MM.1S (cell line): ENCODE measurements at regions not wholly inside any gene's neighbourhood (a gene's known extent, or its start where the extent isn't known, plus 50 kb on each side); places are given as distances from the start of the nearest gene placed in this dataset.

ENCODE experiments used
- DNase-seq: peaks from one replicate; pipeline ENCODE4 v3.0.0-alpha.2; 2015
- H2AFZ ChIP-seq: fragments of 300-600 bp; sonication (generic); 2 replicates; pipeline ENCODE4 v1.6.0; 2016; ENCODE audit warnings: antibody characterized with exemption, low read length
- H3F3A ChIP-seq: fragments of 300-600 bp; sonication (generic); 2 replicates; pipeline ENCODE4 v1.6.1; 2016; ENCODE audit warnings: mild to moderate bottlenecking, antibody characterized with exemption, low read length, moderate library complexity, mixed read lengths; ENCODE audit not compliant: insufficient read depth
- H3K27ac ChIP-seq: fragments of 300-600 bp; sonication (generic); 2 replicates; pipeline ENCODE4 v1.5.1; 2016; ENCODE audit warnings: mild to moderate bottlenecking, low read length
- H3K27me3 ChIP-seq: fragments of 300-600 bp; sonication (generic); replicated peaks from 2 replicates; pipeline ENCODE4 v1.6.0; 2016; ENCODE audit warnings: low read length; ENCODE audit not compliant: insufficient read depth
- H3K36me3 ChIP-seq: fragments of 300-600 bp; sonication (generic); replicated peaks from 2 replicates; pipeline ENCODE4 v1.6.1; 2016; ENCODE audit warnings: mild to moderate bottlenecking, low read length, mixed read lengths; ENCODE audit not compliant: insufficient read depth
- H3K4me1 ChIP-seq: fragments of 300-600 bp; sonication (generic); 2 replicates; pipeline ENCODE4 v1.6.1; 2016; ENCODE audit warnings: low read length, mixed read lengths
- H3K4me2 ChIP-seq: fragments of 300-600 bp; sonication (generic); 2 replicates; pipeline ENCODE4 v1.6.0; 2016; ENCODE audit warnings: low read depth, low read length
- H3K4me3 ChIP-seq: fragments of 300-600 bp; sonication (generic); 2 replicates; pipeline ENCODE4 v1.5.1; 2016; ENCODE audit warnings: low read length, mixed read lengths
- H3K79me2 ChIP-seq: fragments of 300-600 bp; sonication (generic); 2 replicates; pipeline ENCODE4 v1.6.1; 2016; ENCODE audit warnings: mixed run types, low read length, mixed read lengths
- H3K9ac ChIP-seq: fragments of 300-600 bp; sonication (generic); 2 replicates; pipeline ENCODE4 v1.6.1; 2016; ENCODE audit warnings: low read length, mixed read lengths
- H3K9me2 ChIP-seq: fragments of 300-600 bp; sonication (generic); replicated peaks from 2 replicates; pipeline ENCODE4 v1.6.1; 2016; ENCODE audit warnings: mild to moderate bottlenecking, low read length, mixed read lengths; ENCODE audit not compliant: insufficient read depth
- H3K9me3 ChIP-seq: fragments of 300-600 bp; sonication (generic); replicated peaks from 2 replicates; pipeline ENCODE4 v1.6.1; 2016; ENCODE audit warnings: mild to moderate bottlenecking, low read length, mixed read lengths; ENCODE audit not compliant: insufficient read depth
- H4K20me1 ChIP-seq: fragments of 300-600 bp; sonication (generic); 2 replicates; pipeline ENCODE4 v1.6.1; 2016; ENCODE audit warnings: mild to moderate bottlenecking, low read length, moderate library complexity, mixed read lengths; ENCODE audit not compliant: insufficient read depth
- EZH2 ChIP-seq: fragments of 300-600 bp; sonication (generic); optimal IDR thresholded peaks from 2 replicates; pipeline ENCODE3; 2017; ENCODE audit warnings: low read depth, mild to moderate bottlenecking, antibody characterized with exemption, low read length, mixed read lengths
- EZH2phosphoT487 ChIP-seq: fragments of 300-600 bp; sonication (generic); IDR thresholded peaks from 2 replicates; pipeline ENCODE4 v1.6.1; 2018; ENCODE audit warnings: antibody characterized with exemption, low read length
- TF ChIP-seq, protein P1 (sequence below): fragments of 300-600 bp; sonication (generic); IDR thresholded peaks from 2 replicates; pipeline ENCODE4 v1.5.1; 2016; ENCODE audit warnings: antibody characterized with exemption, low read length, mixed read lengths

GRCh38 chr20:53713328-53714056 lies 119.9 kb upstream of the ZNF217 start:
- H3K27me3 ChIP-seq, result no peaks in the 10 kb centered on the region
- TF ChIP-seq, protein P1, sequence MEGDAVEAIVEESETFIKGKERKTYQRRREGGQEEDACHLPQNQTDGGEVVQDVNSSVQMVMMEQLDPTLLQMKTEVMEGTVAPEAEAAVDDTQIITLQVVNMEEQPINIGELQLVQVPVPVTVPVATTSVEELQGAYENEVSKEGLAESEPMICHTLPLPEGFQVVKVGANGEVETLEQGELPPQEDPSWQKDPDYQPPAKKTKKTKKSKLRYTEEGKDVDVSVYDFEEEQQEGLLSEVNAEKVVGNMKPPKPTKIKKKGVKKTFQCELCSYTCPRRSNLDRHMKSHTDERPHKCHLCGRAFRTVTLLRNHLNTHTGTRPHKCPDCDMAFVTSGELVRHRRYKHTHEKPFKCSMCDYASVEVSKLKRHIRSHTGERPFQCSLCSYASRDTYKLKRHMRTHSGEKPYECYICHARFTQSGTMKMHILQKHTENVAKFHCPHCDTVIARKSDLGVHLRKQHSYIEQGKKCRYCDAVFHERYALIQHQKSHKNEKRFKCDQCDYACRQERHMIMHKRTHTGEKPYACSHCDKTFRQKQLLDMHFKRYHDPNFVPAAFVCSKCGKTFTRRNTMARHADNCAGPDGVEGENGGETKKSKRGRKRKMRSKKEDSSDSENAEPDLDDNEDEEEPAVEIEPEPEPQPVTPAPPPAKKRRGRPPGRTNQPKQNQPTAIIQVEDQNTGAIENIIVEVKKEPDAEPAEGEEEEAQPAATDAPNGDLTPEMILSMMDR, result no peak
- TF ChIP-seq EZH2phosphoT487, result no peak
- TF ChIP-seq EZH2, result no peak
- no peaks in the 10 kb centered on the region for H3K9me3 ChIP-seq
- no peaks in the 10 kb centered on the region for H3K36me3 ChIP-seq
- no peak overlapping the region for H3K4me3 ChIP-seq
- H3K27ac ChIP-seq, result no peak overlapping the region
- no peaks in the 10 kb centered on the region for H3K9me2 ChIP-seq
- H4K20me1 ChIP-seq, result no peaks in the 10 kb centered on the region
- no peaks in the 10 kb centered on the region for H3F3A ChIP-seq
- no peaks in the 10 kb centered on the region for H3K4me1 ChIP-seq
- H3K79me2 ChIP-seq, result no peaks in the 10 kb centered on the region
- H3K4me2 ChIP-seq, result no peak overlapping the region
- no peak overlapping the region for H2AFZ ChIP-seq
- no peak for DNase-seq
- no peak overlapping the region for H3K9ac ChIP-seq

DNA sequence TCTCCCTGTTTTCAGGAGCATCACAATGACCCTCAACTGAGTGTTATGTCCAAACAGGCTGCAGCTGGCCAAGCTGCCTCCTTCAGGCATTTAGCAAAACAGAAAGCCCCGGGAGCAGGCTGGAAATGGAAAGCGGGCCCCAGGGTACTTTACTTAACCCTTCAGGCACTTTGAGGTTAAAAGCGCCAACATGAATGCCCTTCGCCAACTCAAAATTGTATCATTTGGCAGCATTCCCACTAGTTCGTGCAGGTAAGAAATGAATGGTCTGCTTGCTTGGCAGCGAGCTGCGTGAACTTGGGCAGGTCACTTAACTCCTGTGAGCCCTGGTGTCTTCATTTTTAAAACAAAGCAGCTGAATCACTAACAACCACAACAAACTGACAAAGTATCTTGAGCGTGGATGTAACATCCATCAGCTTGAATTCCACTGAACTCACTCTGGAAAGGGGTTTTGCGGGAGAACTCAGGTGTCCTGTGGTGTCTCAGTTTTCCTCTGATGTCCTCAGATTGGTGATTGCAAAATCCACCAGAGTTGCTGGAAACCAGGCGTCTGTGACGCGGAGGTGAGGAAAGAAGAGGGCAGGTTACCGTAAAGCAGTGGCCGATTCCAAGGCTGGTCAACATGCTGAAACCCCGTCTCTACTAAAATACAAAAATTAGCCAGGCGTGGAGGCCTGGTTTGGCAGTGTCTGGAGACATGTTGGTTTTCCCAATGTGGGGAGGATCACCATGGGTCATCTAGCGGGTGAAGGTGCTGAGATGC lies 118.8 kb upstream of the ZNF217 start:
- Histone ChIP-seq H4K20me1 (no peaks in the 10 kb centered on the region), H3F3A (peaks cover 9% of the 10 kb centered on the region; the same call in 1 of the 2 replicates), H3K27me3 (no peaks in the 10 kb centered on the region), H2AFZ (no peak overlapping the region), H3K79me2 (no peaks in the 10 kb centered on the region), H3K9me2 (no peaks in the 10 kb centered on the region), H3K27ac (no peak overlapping the region), H3K9ac (no peak overlapping the region), H3K4me2 (no peak overlapping the region), H3K4me3 (no peak overlapping the region), H3K36me3 (no peaks in the 10 kb centered on the region), H3K4me1 (peaks cover 10% of the 10 kb centered on the region; the same call in 1 of the 2 replicates), H3K9me3 (no peaks in the 10 kb centered on the region)
- TF ChIP-seq EZH2 (no peak), EZH2phosphoT487 (no peak)
- TF ChIP-seq, protein P1, result no peak
- DNase-seq, result no peak

DNA sequence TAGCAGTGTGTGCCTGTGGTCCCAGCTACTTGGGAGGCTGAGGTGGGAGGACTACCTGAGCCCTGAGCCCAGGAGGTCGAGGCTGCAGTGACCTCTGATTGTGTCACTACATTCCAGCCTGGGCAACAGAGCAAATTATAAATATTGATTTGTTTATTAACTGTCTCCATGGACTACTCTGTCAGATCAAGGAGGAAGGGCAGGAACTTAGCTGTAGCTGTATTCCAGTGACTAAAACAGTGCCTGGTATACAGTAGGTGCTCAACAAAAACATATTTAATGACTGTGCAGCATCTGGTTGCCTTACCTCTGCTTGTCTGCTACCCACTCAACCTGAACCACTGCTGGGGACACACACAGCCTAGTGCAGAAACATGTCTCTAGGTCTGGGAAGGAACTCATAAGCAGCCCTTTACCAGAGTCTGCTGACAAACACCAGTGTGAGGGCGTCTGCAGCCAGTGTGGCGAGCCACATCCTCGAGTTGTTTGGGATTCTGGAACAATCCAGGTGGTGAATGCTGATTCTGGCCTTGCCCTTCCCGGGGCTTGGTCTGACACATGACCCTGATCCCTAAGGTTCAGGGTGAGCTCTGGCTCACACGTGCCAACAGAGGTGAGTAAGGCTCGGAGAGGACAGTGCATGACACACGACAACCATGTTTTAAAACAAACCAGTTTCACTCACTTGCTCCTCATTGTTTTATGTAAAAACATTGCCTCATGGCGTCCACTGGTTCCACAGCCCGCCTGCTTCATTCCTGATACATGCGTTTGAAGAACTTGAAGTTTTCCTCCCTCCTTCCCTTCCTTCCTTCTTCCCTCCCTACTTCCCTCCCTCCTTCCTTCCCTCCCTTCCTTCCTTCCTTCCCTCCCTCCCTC lies 117.9 kb upstream of the ZNF217 start:
- H3K27me3 ChIP-seq, result no peaks in the 10 kb centered on the region
- no peaks in the 10 kb centered on the region for H3K36me3 ChIP-seq
- no peak overlapping the region for H3K9ac ChIP-seq
- TF ChIP-seq EZH2phosphoT487 (no peak), EZH2 (no peak)
- TF ChIP-seq, protein P1, result no peak
- no peaks in the 10 kb centered on the region for H3K79me2 ChIP-seq
- no peak for DNase-seq
- no peaks in the 10 kb centered on the region for H3K9me2 ChIP-seq
- no peak overlapping the region for H3K4me2 ChIP-seq
- no peak overlapping the region for H2AFZ ChIP-seq
- H4K20me1 ChIP-seq, result no peaks in the 10 kb centered on the region
- peaks cover 11% of the 10 kb centered on the region for H3F3A ChIP-seq
- H3K9me3 ChIP-seq, result no peaks in the 10 kb centered on the region
- no peak overlapping the region for H3K4me3 ChIP-seq
- H3K4me1 ChIP-seq, result peaks cover 18% of the 10 kb centered on the region
- H3K27ac ChIP-seq, result no peak overlapping the region
